ENCODE measurements at regions not wholly inside any gene's neighbourhood (a gene's known extent, or its start where the extent isn't known, plus 50 kb on each side); places are given as distances from the start of the nearest gene placed in this dataset.
"Not testable (repeated sequence)": the region's sequence is repeated elsewhere in the genome, so short reads cannot be mapped to it uniquely, and the experiment has no call there.

GRCh38 chr4:126973201-126973600, 659.6 kb upstream of the INTU start:
- DNase-seq (ENCODE audit: low spot score), result no peak

- DNase-seq (ENCODE audit: low spot score), result no peak
Measured at GRCh38 chr4:126976850-126977632, 655.7 kb upstream of the INTU start.

GRCh38 chr4:126986005-126986404, 646.8 kb upstream of the INTU start:
- no peak for DNase-seq (ENCODE audit: low spot score)

- DNase-seq (ENCODE audit: low spot score), result no peak
Measured at GRCh38 chr4:126986828-126987227, 645.9 kb upstream of the INTU start.

GRCh38 chr4:126991965-126992364, 640.8 kb upstream of the INTU start:
- DNase-seq (ENCODE audit: low spot score), result no peak

- no peak for DNase-seq (ENCODE audit: low spot score)
Measured at GRCh38 chr4:126992910-126993309, 639.8 kb upstream of the INTU start.

GRCh38 chr4:126993351-126993750, 639.4 kb upstream of the INTU start:
- no peak for DNase-seq (ENCODE audit: low spot score)

GRCh38 chr4:126995235-126995634, 637.5 kb upstream of the INTU start:
- no peak for DNase-seq (ENCODE audit: low spot score)

GRCh38 chr4:127000110-127000509, 632.6 kb upstream of the INTU start:
- DNase-seq (ENCODE audit: low spot score), result no peak

GRCh38 chr4:127000846-127001245, 631.9 kb upstream of the INTU start:
- no peak for DNase-seq (ENCODE audit: low spot score)

- no peak for DNase-seq (ENCODE audit: low spot score)
Measured at GRCh38 chr4:127001933-127002332, 630.8 kb upstream of the INTU start.

- DNase-seq (ENCODE audit: low spot score), result no peak
Measured at GRCh38 chr4:127006446-127006877, 626.3 kb upstream of the INTU start.

GRCh38 chr4:127007305-127007704, 625.5 kb upstream of the INTU start:
- DNase-seq (ENCODE audit: low spot score), result no peak

GRCh38 chr4:127012549-127012948, 620.2 kb upstream of the INTU start:
- DNase-seq (ENCODE audit: low spot score), result no peak

- no peak for DNase-seq (ENCODE audit: low spot score)
Measured at GRCh38 chr4:127015667-127016117, 617.1 kb upstream of the INTU start.

GRCh38 chr4:127018381-127018780, 614.4 kb upstream of the INTU start:
- no peak for DNase-seq (ENCODE audit: low spot score)

- DNase-seq (ENCODE audit: low spot score), result not testable (repeated sequence)
Measured at GRCh38 chr4:127020831-127021230, 611.9 kb upstream of the INTU start.

- no peak for DNase-seq (ENCODE audit: low spot score)
Measured at GRCh38 chr4:127036296-127036695, 596.5 kb upstream of the INTU start.

GRCh38 chr4:127045861-127046260, 586.9 kb upstream of the INTU start:
- DNase-seq (ENCODE audit: low spot score), result no peak

GRCh38 chr4:127047930-127048329, 584.8 kb upstream of the INTU start:
- DNase-seq (ENCODE audit: low spot score), result no peak

- DNase-seq (ENCODE audit: low spot score), result no peak
Measured at GRCh38 chr4:127048376-127049044, 584.2 kb upstream of the INTU start.

GRCh38 chr4:127049526-127049925, 583.2 kb upstream of the INTU start:
- no peak for DNase-seq (ENCODE audit: low spot score)

GRCh38 chr4:127052742-127053141, 580.0 kb upstream of the INTU start:
- DNase-seq (ENCODE audit: low spot score), result no peak

Data from mucosa of gallbladder (tissue), 1 donor.